A549 (cell line): ENCODE measurements at regions not wholly inside any gene's neighbourhood (a gene's known extent, or its start where the extent isn't known, plus 50 kb on each side); places are given as distances from the start of the nearest gene placed in this dataset.

Experiments used
- ATAC-seq, 2 experiments: fragments of 200-7000 bp in 1 of 2; fragments of >200 bp in 1 of 2; cut with Nextera tagmentation in 1 of 2; cut with Tn5 transposase in 1 of 2; 3 replicates each; pipeline versions ENCODE4 v1.8.0 to v1.9.1; 2018 to 2020; ENCODE audit warnings: mild to moderate bottlenecking in 1 of 2, moderate library complexity in 1 of 2
- CTCF ChIA-PET: fragments of 300-600 bp; sonication (Branson Sonifier 250); formaldehyde crosslinking; extraction: SDS; loops from one replicate; lab custom pipeline; 2021; ENCODE audit warnings: antibody characterized with exemption, inconsistent platforms; lab: Yijun Ruan, JAX
- POLR2A ChIA-PET: fragments of 350-600 bp; formaldehyde crosslinking; extraction: SDS; loops from one replicate; lab custom pipeline; 2021; ENCODE audit warnings: antibody characterized with exemption, inconsistent platforms; lab: Yijun Ruan, JAX
- DNase-seq, 2 experiments: peaks; one replicate each; pipeline versions ENCODE4 v3.0.0 to v3.0.0-alpha.2; 2011 to 2016; ENCODE audit warnings: low read depth in 1 of 2, low spot score in 1 of 2
- FAIRE-seq: peaks from 2 replicates; lab custom pipeline; 2011; peaks lifted over from hg19 to GRCh38; lab: Jason Lieb, UNC
- H3K27ac ChIP-seq, 2 experiments: fragments of >200 bp; sonication (Bioruptor Twin); formaldehyde crosslinking; 3 replicates each; pipeline ENCODE4 v1.5.1; 2016 to 2017
- H3K4me1 ChIP-seq: fragments of >200 bp; sonication (Bioruptor Twin); formaldehyde crosslinking; 3 replicates; pipeline ENCODE4 v1.6.1; 2016
- H3K4me2 ChIP-seq: fragments of >200 bp; sonication (Bioruptor Twin); formaldehyde crosslinking; 3 replicates; pipeline ENCODE4 v1.6.1; 2016
- H3K4me3 ChIP-seq: fragments of >200 bp; sonication (Bioruptor Twin); formaldehyde crosslinking; 3 replicates; pipeline ENCODE4 v1.5.1; 2016
- H3K9me3 ChIP-seq: fragments of >200 bp; sonication (Bioruptor Twin); formaldehyde crosslinking; 3 replicates; pipeline ENCODE4 v1.6.1; 2016
- ATOH8 ChIP-seq: fragments of 250-450 bp; sonication (Bioruptor Pico); IDR thresholded peaks from 2 replicates; pipeline ENCODE4 v1.5.0; 2020; ENCODE audit warnings: low read depth, mild to moderate bottlenecking, moderate library complexity
- BHLHE40 ChIP-seq: IDR thresholded peaks from 2 replicates; pipeline ENCODE4 v1.6.1; 2012; ENCODE audit warnings: low read depth, low read length, inconsistent platforms
- CTCF ChIP-seq: fragments of >200 bp; sonication (Bioruptor Twin); formaldehyde crosslinking; IDR thresholded peaks from 3 replicates; pipeline ENCODE4 v1.5.1; 2016
- E2F6 ChIP-seq: IDR thresholded peaks from 2 replicates; pipeline ENCODE4 v1.6.1; 2012; ENCODE audit warnings: low read depth, borderline replicate concordance
- FOSB ChIP-seq: fragments of 250-450 bp; sonication (Bioruptor Pico); IDR thresholded peaks from 2 replicates; pipeline ENCODE4 v1.5.0; 2020; ENCODE audit warnings: mild to moderate bottlenecking, moderate library complexity
- FOSL2 ChIP-seq, 2 experiments: fragments of 450-650 bp in 1 of 2; fragments of >200 bp in 1 of 2; sonication (Bioruptor Twin) in 1 of 2; formaldehyde crosslinking; IDR thresholded peaks; 2 replicates each; pipeline versions ENCODE4 v1.5.0 to v1.6.1; 2016 to 2020; ENCODE audit warnings: mild to moderate bottlenecking in 1 of 2, moderate library complexity in 1 of 2
- HDAC2 ChIP-seq: fragments of 200-600 bp; sonication (generic); IDR thresholded peaks from 2 replicates; pipeline ENCODE4 v1.6.1; 2016
- HOXB13 ChIP-seq: fragments of 250-450 bp; sonication (Bioruptor Pico); IDR thresholded peaks from 2 replicates; pipeline ENCODE4 v1.5.0; 2020; ENCODE audit warnings: low read depth, mild to moderate bottlenecking, moderate library complexity
- HOXB5 ChIP-seq: fragments of 250-450 bp; sonication (Bioruptor Pico); IDR thresholded peaks from 2 replicates; pipeline ENCODE4 v1.5.0; 2020; ENCODE audit warnings: mild to moderate bottlenecking, moderate library complexity
- JUN ChIP-seq, 2 experiments: fragments of >200 bp; sonication (Bioruptor Twin); formaldehyde crosslinking; IDR thresholded peaks; 2 replicates in 1 of 2; 3 replicates in 1 of 2; pipeline ENCODE4 v1.6.1; 2016 to 2017
- NFE2L2 ChIP-seq: fragments of 150-350 bp; conservative IDR thresholded peaks from 2 replicates; pipeline ENCODE4 v1.6.1; 2014; ENCODE audit warnings: low read length
- NPAS2 ChIP-seq: fragments of 250-450 bp; sonication (Bioruptor Pico); IDR thresholded peaks from 2 replicates; pipeline ENCODE4 v1.8.0; 2022; ENCODE audit warnings: mild to moderate bottlenecking, moderate library complexity, borderline replicate concordance
- RAD21 ChIP-seq, 2 experiments: fragments of >200 bp in 1 of 2; sonication (Bioruptor Twin) in 1 of 2; formaldehyde crosslinking in 1 of 2; IDR thresholded peaks in 1 of 2; conservative IDR thresholded peaks in 1 of 2; 2 replicates in 1 of 2; 3 replicates in 1 of 2; pipeline ENCODE4 v1.6.1; 2012 to 2018; ENCODE audit warnings: inconsistent platforms in 1 of 2
- RCOR1 ChIP-seq: fragments of 150-350 bp; IDR thresholded peaks from 2 replicates; pipeline ENCODE4 v1.6.1; 2014; ENCODE audit warnings: antibody characterized with exemption, low read length, low read depth
- REST ChIP-seq: fragments of 200-600 bp; sonication (generic); IDR thresholded peaks from 2 replicates; pipeline ENCODE4 v1.6.1; 2016; ENCODE audit warnings: antibody characterized with exemption, mild to moderate bottlenecking, moderate library complexity
- RFX5 ChIP-seq: fragments of 450-650 bp; IDR thresholded peaks from 2 replicates; pipeline ENCODE4 v1.7.1; 2014; ENCODE audit warnings: antibody characterized with exemption, mild to moderate bottlenecking, moderate library complexity
- SMC3 ChIP-seq: fragments of >200 bp; sonication (Bioruptor Twin); formaldehyde crosslinking; IDR thresholded peaks from 3 replicates; pipeline ENCODE4 v1.6.1; 2018; ENCODE audit warnings: inconsistent platforms
- USF2 ChIP-seq: fragments of 450-650 bp; IDR thresholded peaks from 2 replicates; pipeline ENCODE4 v1.6.1; 2014; ENCODE audit warnings: antibody characterized with exemption
- WGBS: methylation state at CpG from one replicate; pipeline ENCODE4 v1.1.6; 2017; ENCODE audit errors: missing lambda C conversion rate; 5-methylcytosine and 5-hydroxymethylcytosine counted together

- ATAC-seq (peak; percentile 43 to 61; a peak in 3 of 6 replicates), FAIRE-seq (no peak), DNase-seq (peak in 1 of 2 experiments; percentile 8)
- Histone ChIP-seq H3K9me3 (peaks cover 18% of the 10 kb centered on the region; the same call in 2 of the 3 replicates), H3K27ac (no peak overlapping the region), H3K4me1 (peaks cover 8% of the 10 kb centered on the region; the same call in 1 of the 3 replicates), H3K4me2 (no peak overlapping the region), H3K4me3 (no peak overlapping the region)
- ChIA-PET POLR2A (no interaction called here), CTCF (no interaction called here)
- WGBS: 86% methylated on average over 6 of the region's 6 CpGs
- TF ChIP-seq NPAS2 (no peak), HOXB5 (CRISPR knock-in tag) (no peak), HOXB13 (CRISPR knock-in tag) (no peak), REST (no peak), ATOH8 (CRISPR knock-in tag) (no peak), SMC3 (no peak), CTCF (no peak), FOSB (CRISPR knock-in tag) (no peak), RAD21 (conservative IDR thresholded peaks at IDR 0.05 in 1 of 2, IDR thresholded peaks at IDR 0.05 in 1 of 2) (no peak), NFE2L2 (no peak), RFX5 (no peak), E2F6 (no peak), BHLHE40 (no peak), USF2 (no peak), JUN (IDR thresholded peaks at IDR 0.05) (no peak), RCOR1 (no peak), FOSL2 (IDR thresholded peaks at IDR 0.05) (no peak), FOSL2 (CRISPR knock-in tag; IDR thresholded peaks at IDR 0.05) (no peak), HDAC2 (no peak)
These were observed 107.0 kb downstream of the BCL2L11 start for GRCh38 chr2:111227716-111228141.
